Ishikawa (cell line): ENCODE measurements at regions not wholly inside any gene's neighbourhood (a gene's known extent, or its start where the extent isn't known, plus 50 kb on each side); places are given as distances from the start of the nearest gene placed in this dataset.

Source experiments
- EP300 ChIP-seq: IDR thresholded peaks from 2 replicates; pipeline ENCODE4 v1.6.1; 2012; ENCODE audit warnings: borderline replicate concordance
- TAF1 ChIP-seq: IDR thresholded peaks from 2 replicates; pipeline ENCODE4 v1.6.1; 2012; ENCODE audit warnings: low read depth, mild to moderate bottlenecking
- TCF12 ChIP-seq: IDR thresholded peaks from 2 replicates; pipeline ENCODE4 v1.6.1; 2012; ENCODE audit warnings: low read depth
- YY1 ChIP-seq: IDR thresholded peaks from 2 replicates; pipeline ENCODE4 v1.6.1; 2012; ENCODE audit warnings: low read depth
- TF ChIP-seq, protein P1 (sequence below): IDR thresholded peaks from 2 replicates; pipeline ENCODE4 v1.6.1; 2012; ENCODE audit warnings: low read depth, mild to moderate bottlenecking
- TF ChIP-seq, protein P2 (sequence below): IDR thresholded peaks from 2 replicates; pipeline ENCODE4 v1.6.1; 2012

DNA sequence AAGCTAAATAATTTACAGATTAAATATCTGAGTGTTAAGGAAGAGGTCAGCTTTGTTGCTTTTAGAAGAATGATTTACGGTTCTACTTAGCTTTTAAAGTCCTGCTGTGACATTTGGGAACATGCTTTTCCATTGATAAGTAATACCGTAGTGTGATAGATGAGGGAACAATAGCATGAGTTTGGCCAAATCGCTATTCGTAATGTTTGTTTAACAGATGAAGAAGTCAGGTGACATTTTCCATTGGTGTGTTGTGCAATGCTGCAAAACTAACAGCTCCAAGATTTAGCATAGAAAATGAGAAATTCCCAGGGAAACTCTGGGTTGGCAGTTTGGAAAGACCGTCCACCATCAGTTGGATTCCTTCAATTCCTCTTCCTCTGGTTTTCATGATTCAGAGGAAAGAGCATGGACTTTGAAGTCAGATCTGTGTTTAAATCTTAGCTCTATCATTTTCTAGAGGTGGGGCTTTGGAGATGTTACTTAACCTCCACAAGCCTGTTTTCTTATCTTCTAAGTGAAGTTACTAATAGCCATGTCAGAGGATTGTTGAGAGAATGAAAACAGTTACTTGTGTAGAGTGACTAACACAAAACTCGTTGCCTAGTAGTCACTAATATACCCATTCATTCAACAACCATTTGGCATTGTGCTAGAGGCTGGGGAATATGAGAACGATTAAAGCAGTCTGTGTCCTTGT is 140.4 kb upstream of the BMPER start:
- TF ChIP-seq, protein P1, sequence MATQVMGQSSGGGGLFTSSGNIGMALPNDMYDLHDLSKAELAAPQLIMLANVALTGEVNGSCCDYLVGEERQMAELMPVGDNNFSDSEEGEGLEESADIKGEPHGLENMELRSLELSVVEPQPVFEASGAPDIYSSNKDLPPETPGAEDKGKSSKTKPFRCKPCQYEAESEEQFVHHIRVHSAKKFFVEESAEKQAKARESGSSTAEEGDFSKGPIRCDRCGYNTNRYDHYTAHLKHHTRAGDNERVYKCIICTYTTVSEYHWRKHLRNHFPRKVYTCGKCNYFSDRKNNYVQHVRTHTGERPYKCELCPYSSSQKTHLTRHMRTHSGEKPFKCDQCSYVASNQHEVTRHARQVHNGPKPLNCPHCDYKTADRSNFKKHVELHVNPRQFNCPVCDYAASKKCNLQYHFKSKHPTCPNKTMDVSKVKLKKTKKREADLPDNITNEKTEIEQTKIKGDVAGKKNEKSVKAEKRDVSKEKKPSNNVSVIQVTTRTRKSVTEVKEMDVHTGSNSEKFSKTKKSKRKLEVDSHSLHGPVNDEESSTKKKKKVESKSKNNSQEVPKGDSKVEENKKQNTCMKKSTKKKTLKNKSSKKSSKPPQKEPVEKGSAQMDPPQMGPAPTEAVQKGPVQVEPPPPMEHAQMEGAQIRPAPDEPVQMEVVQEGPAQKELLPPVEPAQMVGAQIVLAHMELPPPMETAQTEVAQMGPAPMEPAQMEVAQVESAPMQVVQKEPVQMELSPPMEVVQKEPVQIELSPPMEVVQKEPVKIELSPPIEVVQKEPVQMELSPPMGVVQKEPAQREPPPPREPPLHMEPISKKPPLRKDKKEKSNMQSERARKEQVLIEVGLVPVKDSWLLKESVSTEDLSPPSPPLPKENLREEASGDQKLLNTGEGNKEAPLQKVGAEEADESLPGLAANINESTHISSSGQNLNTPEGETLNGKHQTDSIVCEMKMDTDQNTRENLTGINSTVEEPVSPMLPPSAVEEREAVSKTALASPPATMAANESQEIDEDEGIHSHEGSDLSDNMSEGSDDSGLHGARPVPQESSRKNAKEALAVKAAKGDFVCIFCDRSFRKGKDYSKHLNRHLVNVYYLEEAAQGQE: no peak
- TF ChIP-seq EP300 (no peak), TCF12 (no peak), YY1 (no peak), TAF1 (no peak)
- TF ChIP-seq, protein P2, sequence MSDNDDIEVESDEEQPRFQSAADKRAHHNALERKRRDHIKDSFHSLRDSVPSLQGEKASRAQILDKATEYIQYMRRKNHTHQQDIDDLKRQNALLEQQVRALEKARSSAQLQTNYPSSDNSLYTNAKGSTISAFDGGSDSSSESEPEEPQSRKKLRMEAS: no peak
